ENCODE measurements at regions not wholly inside any gene's neighbourhood (a gene's known extent, or its start where the extent isn't known, plus 50 kb on each side); places are given as distances from the start of the nearest gene placed in this dataset.

DNA sequence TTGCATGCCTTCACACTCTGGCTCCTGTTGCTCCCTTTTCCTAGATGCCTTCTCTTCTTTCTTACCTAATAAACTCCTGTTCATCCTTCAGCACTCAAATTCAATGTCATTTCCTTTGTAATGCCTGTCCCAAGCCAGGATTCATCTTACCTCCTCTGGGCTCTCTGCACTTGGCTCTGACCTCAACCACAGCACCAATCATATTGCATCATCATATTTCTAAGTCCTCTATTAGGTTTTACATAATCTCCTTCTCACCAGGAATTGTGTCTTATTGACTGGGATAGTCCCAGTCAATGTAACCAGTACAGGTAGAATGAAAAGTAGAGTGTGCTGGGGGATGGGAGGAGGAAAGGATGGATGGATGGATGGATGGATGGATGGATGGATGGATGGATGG is 187.1 kb downstream of the NRP2 start:
- no peak for TF ChIP-seq CTCF (IDR thresholded peaks at IDR 0.05; ENCODE audit: unreplicated experiment)
- CTCF ChIA-PET: no interaction called here
- POLR2A ChIA-PET: no interaction called here
- H3K4me3 Mint-ChIP-seq (ENCODE audit: unreplicated experiment): no peak overlapping the region
- no TSS peak for BruUV-seq (replicated peaks)
- no peak overlapping the region for H3K27ac Mint-ChIP-seq (ENCODE audit: low read depth, unreplicated experiment)
- no peaks in the 10 kb centered on the region for H3K27me3 Mint-ChIP-seq (ENCODE audit: insufficient read depth, unreplicated experiment)
- no peaks in the 10 kb centered on the region for H3K36me3 Mint-ChIP-seq (ENCODE audit: insufficient read depth, unreplicated experiment)
- no peaks in the 10 kb centered on the region for H3K4me1 Mint-ChIP-seq (ENCODE audit: insufficient read depth, unreplicated experiment)
- intact Hi-C loops (cut with micrococcal nuclease): no loop called here
- DNase-seq (ENCODE audit: unreplicated experiment): no peak
- H3K9me3 Mint-ChIP-seq (ENCODE audit: unreplicated experiment): no peaks in the 10 kb centered on the region

- Mint-ChIP-seq H3K4me3 (ENCODE audit: unreplicated experiment) (no peak overlapping the region), H3K36me3 (ENCODE audit: insufficient read depth, unreplicated experiment) (no peaks in the 10 kb centered on the region), H3K27me3 (ENCODE audit: insufficient read depth, unreplicated experiment) (no peaks in the 10 kb centered on the region), H3K27ac (ENCODE audit: low read depth, unreplicated experiment) (no peak overlapping the region), H3K9me3 (ENCODE audit: unreplicated experiment) (no peaks in the 10 kb centered on the region), H3K4me1 (ENCODE audit: insufficient read depth, unreplicated experiment) (no peaks in the 10 kb centered on the region)
- ChIA-PET CTCF (interaction anchor here (0.7 kb wide), 1 partner anchor 79 kb away, joined by 5 read pairs; no protein-coding TSS in a partner anchor), POLR2A (no interaction called here)
- intact Hi-C loops (cut with micrococcal nuclease): no loop called here
- peak; percentile 50 for DNase-seq (ENCODE audit: unreplicated experiment)
- no peak for TF ChIP-seq CTCF (IDR thresholded peaks at IDR 0.05; ENCODE audit: unreplicated experiment)
- no TSS peak for BruUV-seq (replicated peaks)
Measured at GRCh38 chr2:205868773-205869333, 186.6 kb downstream of the NRP2 start.

DNA sequence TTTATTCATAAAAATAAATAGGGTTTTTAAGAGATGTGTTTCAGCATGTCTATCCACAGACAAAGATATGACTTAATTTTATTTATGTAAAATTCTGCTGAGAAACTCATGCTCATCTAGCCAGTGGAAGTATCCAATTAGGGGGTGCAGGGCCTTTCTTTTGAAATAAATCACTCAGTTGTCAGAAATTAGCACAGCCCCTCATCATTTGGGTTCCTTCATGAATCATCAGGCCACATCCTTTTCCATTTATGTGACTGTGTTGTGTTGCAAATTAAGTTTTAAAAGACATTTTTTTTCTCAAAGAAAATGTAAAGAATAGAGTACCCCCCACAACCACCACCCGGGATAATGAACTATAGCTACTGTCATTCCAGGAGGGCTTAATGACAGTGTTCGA is 185.8 kb downstream of the NRP2 start:
- CTCF ChIA-PET: interaction anchor here (0.6 to 0.7 kb wide), 2 partner anchors 55 to 80 kb away, joined by 4 to 5 read pairs; no protein-coding TSS in a partner anchor
- no peak overlapping the region for H3K4me3 Mint-ChIP-seq (ENCODE audit: unreplicated experiment)
- TF ChIP-seq CTCF (IDR thresholded peaks at IDR 0.05; ENCODE audit: unreplicated experiment): no peak
- POLR2A ChIA-PET: no interaction called here
- BruUV-seq (replicated peaks): no TSS peak
- H3K9me3 Mint-ChIP-seq (ENCODE audit: unreplicated experiment): no peaks in the 10 kb centered on the region
- H3K36me3 Mint-ChIP-seq (ENCODE audit: insufficient read depth, unreplicated experiment): no peaks in the 10 kb centered on the region
- H3K27me3 Mint-ChIP-seq (ENCODE audit: insufficient read depth, unreplicated experiment): no peaks in the 10 kb centered on the region
- DNase-seq (ENCODE audit: unreplicated experiment): no peak
- H3K27ac Mint-ChIP-seq (ENCODE audit: low read depth, unreplicated experiment): no peak overlapping the region
- no peaks in the 10 kb centered on the region for H3K4me1 Mint-ChIP-seq (ENCODE audit: insufficient read depth, unreplicated experiment)
- intact Hi-C loops (cut with micrococcal nuclease): no loop called here

GRCh38 chr2:205867371-205867770 is 185.1 kb downstream of the NRP2 start:
- Mint-ChIP-seq H3K4me3 (ENCODE audit: unreplicated experiment) (no peak overlapping the region), H3K4me1 (ENCODE audit: insufficient read depth, unreplicated experiment) (no peaks in the 10 kb centered on the region), H3K36me3 (ENCODE audit: insufficient read depth, unreplicated experiment) (no peaks in the 10 kb centered on the region), H3K27ac (ENCODE audit: low read depth, unreplicated experiment) (no peak overlapping the region), H3K9me3 (ENCODE audit: unreplicated experiment) (no peaks in the 10 kb centered on the region), H3K27me3 (ENCODE audit: insufficient read depth, unreplicated experiment) (no peaks in the 10 kb centered on the region)
- BruUV-seq (replicated peaks): no TSS peak
- POLR2A ChIA-PET: interaction anchor here (0.6 kb wide), 1 partner anchor 16 kb away, joined by 3 read pairs; no protein-coding TSS in a partner anchor
- no peak for TF ChIP-seq CTCF (IDR thresholded peaks at IDR 0.05; ENCODE audit: unreplicated experiment)
- CTCF ChIA-PET: interaction anchor here (0.6 to 0.7 kb wide), 2 partner anchors 56 to 149 kb away, joined by 4 to 5 read pairs; no protein-coding TSS in a partner anchor
- intact Hi-C loops (cut with micrococcal nuclease): no loop called here
- no peak for DNase-seq (ENCODE audit: unreplicated experiment)

All from MCF 10A (cell line).